Cardiac fibroblast (primary cell): ENCODE measurements at regions not wholly inside any gene's neighbourhood (a gene's known extent, or its start where the extent isn't known, plus 50 kb on each side); places are given as distances from the start of the nearest gene placed in this dataset.

Experiments
- DNase-seq, 2 donors: peaks; one replicate each; pipeline versions ENCODE4 v3.0.0 to v3.0.0-alpha.2; 2010; ENCODE audit warnings: low read depth in 2 of 2
- H3K4me3 ChIP-seq, 2 donors: replicated peaks in 1 of 2; 1 replicate in 1 of 2; 2 replicates in 1 of 2; pipeline ENCODE4 v1.5.1; 2011; ENCODE audit warnings: low read depth in 2 of 2, low read length in 2 of 2, mild to moderate bottlenecking in 2 of 2, moderate library complexity in 1 of 2
- CTCF ChIP-seq: IDR thresholded peaks from one replicate; pipeline ENCODE4 v1.5.1; 2011; ENCODE audit warnings: low read depth, mild to moderate bottlenecking, low read length, inconsistent platforms

DNA sequence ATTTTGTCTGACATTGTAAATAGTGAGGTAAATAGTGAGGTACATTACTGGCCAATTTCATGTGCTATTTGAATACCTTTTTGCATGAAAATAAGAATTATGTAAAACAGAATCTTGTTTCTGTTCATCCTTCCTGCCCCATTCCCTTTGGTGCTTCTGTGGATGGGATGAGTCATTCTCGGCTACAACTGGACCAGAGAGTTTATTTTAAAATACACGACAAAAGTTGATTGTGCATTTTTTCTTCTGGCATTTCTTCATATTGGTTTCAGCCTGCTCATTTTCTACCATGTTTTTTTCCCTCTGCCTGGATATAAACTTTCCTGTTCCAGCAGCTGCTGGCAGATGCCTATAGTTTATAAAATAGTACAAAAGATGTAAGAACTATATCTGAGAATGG lies 107.5 kb downstream of the CYSLTR2 start:
- DNase-seq: no peak
- no peak overlapping the region for H3K4me3 ChIP-seq
- TF ChIP-seq CTCF: no peak

- DNase-seq: peak; percentile 95 to 97
- H3K4me3 ChIP-seq: no peak overlapping the region
- peak; percentile 97 for TF ChIP-seq CTCF
Measured at GRCh38 chr13:48769107-48769704, 115.5 kb downstream of the CYSLTR2 start.

GRCh38 chr13:48770372-48770771 lies 116.6 kb downstream of the CYSLTR2 start:
- H3K4me3 ChIP-seq: no peak overlapping the region
- no peak for TF ChIP-seq CTCF
- DNase-seq: no peak

DNA sequence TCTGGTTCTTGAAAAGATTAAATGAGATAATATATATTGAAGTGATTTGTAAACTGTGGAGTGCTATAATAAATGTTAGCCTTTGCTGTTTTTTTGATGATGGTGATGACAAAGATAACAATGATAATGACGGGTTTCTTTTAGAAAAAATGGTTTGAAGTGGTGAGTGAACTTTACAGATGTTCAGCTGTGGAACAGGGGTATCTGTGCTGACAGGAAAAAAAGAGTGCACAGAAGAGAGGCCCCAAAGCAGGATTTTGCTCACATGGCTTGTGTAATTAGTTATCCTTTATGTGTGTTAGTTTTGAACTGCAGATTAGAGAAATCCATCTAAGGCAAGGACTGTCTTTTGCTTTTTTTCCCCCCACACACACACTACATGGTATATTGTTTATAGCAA lies 119.2 kb downstream of the CYSLTR2 start:
- no peak for TF ChIP-seq CTCF
- no peak for DNase-seq
- no peak overlapping the region for H3K4me3 ChIP-seq

GRCh38 chr13:48773531-48774275 lies 120.0 kb downstream of the CYSLTR2 start:
- no peak overlapping the region for H3K4me3 ChIP-seq
- no peak for DNase-seq
- TF ChIP-seq CTCF: no peak

- H3K4me3 ChIP-seq: no peak overlapping the region
- TF ChIP-seq CTCF: no peak
- DNase-seq: no peak
Measured at GRCh38 chr13:48775285-48775684, 121.6 kb downstream of the CYSLTR2 start.

- DNase-seq: peak; percentile 83 to 87
- H3K4me3 ChIP-seq: no peak overlapping the region
- no peak for TF ChIP-seq CTCF
Measured at GRCh38 chr13:48775804-48776203, 122.1 kb downstream of the CYSLTR2 start.
